ENCODE measurements at regions not wholly inside any gene's neighbourhood (a gene's known extent, or its start where the extent isn't known, plus 50 kb on each side); places are given as distances from the start of the nearest gene placed in this dataset.

DNA sequence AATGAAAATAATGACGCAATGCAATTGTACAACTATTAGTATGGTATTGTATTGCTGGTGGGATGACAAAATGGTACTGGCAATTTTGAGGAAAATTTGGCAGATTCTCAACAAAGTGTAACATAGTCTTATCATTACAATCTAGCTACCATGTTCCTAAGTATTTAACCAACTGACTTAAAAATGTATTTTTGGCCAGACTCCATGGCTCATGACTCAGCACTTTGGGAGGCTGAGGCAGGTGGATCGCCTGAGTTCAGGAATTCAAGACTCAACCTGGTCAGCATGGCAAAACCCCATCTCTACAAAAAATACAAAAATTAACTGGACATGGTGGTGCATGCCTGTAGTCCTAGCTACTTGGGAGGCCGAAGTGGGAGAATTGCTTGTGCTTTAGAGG lies 1409.5 kb downstream of the AACS start:
- TF ChIP-seq CTCF (IDR thresholded peaks at IDR 0.05) = no peak
- no peak for TF ChIP-seq ZFX (IDR thresholded peaks at IDR 0.05; ENCODE audit: borderline replicate concordance)
